ENCODE measurements at regions not wholly inside any gene's neighbourhood (a gene's known extent, or its start where the extent isn't known, plus 50 kb on each side); places are given as distances from the start of the nearest gene placed in this dataset.

DNA sequence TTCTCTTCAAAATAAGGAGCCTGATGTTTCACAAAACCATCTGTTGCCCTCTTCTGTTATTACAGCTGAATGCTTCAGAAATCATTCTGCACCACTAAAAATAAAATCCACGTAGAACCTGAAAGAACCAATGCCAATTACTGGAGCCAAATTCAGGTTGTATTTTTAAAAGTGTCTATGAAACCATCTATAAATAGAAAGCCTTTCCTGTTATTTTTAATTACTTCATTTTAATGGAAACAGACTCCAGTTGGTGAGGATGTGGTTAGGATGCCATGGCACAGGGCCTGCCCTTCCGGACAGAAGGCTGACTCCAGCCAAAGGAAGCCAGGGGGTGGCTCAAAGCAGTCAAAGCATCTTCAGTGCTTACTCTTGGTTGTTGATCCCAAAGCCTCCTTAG is 119.8 kb downstream of the TENT4A start:
- Histone ChIP-seq H3K4me2 (ENCODE audit: low read depth, low read length, poor library complexity, severe bottlenecking) (no peak overlapping the region), H3F3A (ENCODE audit: insufficient read depth) (no peaks in the 10 kb centered on the region), H3K27me3 (ENCODE audit: low read length) (no peaks in the 10 kb centered on the region), H3K27ac (ENCODE audit: low read depth, low read length) (no peak overlapping the region), H3K9me2 (replicated peaks; ENCODE audit: insufficient read depth, low read length) (no peaks in the 10 kb centered on the region), H3K79me2 (ENCODE audit: insufficient read depth, low read length) (no peaks in the 10 kb centered on the region), H3K4me3 (ENCODE audit: insufficient read depth, low read length, poor library complexity, severe bottlenecking) (no peak overlapping the region), H3K9ac (ENCODE audit: low read length) (no peak overlapping the region), H3K36me3 (ENCODE audit: low read length) (no peaks in the 10 kb centered on the region), H4K20me1 (ENCODE audit: low read depth, low read length) (no peaks in the 10 kb centered on the region), H3K9me3 (ENCODE audit: insufficient read depth, low read length) (no peaks in the 10 kb centered on the region), H2AFZ (ENCODE audit: low read depth, low read length, severe bottlenecking) (no peak overlapping the region)
- no peak for TF ChIP-seq CTCF (IDR thresholded peaks at IDR 0.05; ENCODE audit: insufficient read depth, low read length, poor library complexity, severe bottlenecking)
- no peak for TF ChIP-seq EZH2phosphoT487 (conservative IDR thresholded peaks at IDR 0.05; ENCODE audit: low read length)

DNA sequence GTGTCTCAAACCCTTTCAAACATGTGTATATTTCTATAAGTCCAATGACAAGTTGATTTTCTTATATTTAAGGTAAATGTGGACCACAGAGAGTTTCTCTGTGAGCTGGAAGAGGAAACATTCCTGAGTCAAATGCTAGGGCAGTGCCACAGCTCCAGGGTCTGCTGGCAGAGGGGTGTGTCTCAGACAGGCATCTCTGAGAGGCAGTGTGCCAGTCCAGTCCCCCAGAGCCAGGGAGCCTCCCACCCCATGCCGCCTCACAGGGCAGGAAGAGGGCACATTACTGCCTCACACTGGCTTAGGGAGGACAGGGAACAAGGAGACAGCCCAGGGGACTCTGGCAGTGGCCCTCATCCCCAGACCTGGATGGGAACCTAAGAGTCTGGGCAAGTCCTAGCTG is 120.2 kb downstream of the TENT4A start:
- Histone ChIP-seq H4K20me1 (ENCODE audit: low read depth, low read length) (no peaks in the 10 kb centered on the region), H2AFZ (ENCODE audit: low read depth, low read length, severe bottlenecking) (no peak overlapping the region), H3K27ac (ENCODE audit: low read depth, low read length) (no peak overlapping the region), H3K36me3 (ENCODE audit: low read length) (no peaks in the 10 kb centered on the region), H3K9ac (ENCODE audit: low read length) (no peak overlapping the region), H3K9me2 (replicated peaks; ENCODE audit: insufficient read depth, low read length) (no peaks in the 10 kb centered on the region), H3K9me3 (ENCODE audit: insufficient read depth, low read length) (no peaks in the 10 kb centered on the region), H3K4me2 (ENCODE audit: low read depth, low read length, poor library complexity, severe bottlenecking) (no peak overlapping the region), H3K27me3 (ENCODE audit: low read length) (no peaks in the 10 kb centered on the region), H3K79me2 (ENCODE audit: insufficient read depth, low read length) (no peaks in the 10 kb centered on the region), H3F3A (ENCODE audit: insufficient read depth) (no peaks in the 10 kb centered on the region), H3K4me3 (ENCODE audit: insufficient read depth, low read length, poor library complexity, severe bottlenecking) (no peak overlapping the region)
- TF ChIP-seq EZH2phosphoT487 (conservative IDR thresholded peaks at IDR 0.05; ENCODE audit: low read length) = no peak
- TF ChIP-seq CTCF (IDR thresholded peaks at IDR 0.05; ENCODE audit: insufficient read depth, low read length, poor library complexity, severe bottlenecking) = no peak

DNA sequence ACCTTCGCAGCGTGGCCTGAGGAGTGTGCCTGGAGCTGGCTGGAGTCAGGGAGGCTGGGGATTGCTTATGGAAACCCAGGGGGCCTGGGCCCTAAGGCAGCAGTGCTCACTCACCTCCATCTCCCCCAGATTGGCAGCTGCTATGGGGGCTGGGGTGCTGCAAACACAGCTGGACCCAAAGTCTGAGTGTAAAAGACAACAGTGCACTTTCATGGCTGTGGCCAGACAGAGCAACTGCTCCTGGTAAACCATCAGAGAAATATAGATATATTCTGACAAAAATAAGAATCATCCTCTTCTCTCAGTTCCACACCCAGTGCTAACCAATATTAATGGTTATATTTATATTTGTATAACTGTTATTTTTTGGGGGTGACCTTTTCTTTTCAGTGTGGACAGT is 123.9 kb downstream of the TENT4A start:
- no peaks in the 10 kb centered on the region for H3F3A ChIP-seq (ENCODE audit: insufficient read depth)
- H3K27ac ChIP-seq (ENCODE audit: low read depth, low read length) = no peak overlapping the region
- no peaks in the 10 kb centered on the region for H3K9me3 ChIP-seq (ENCODE audit: insufficient read depth, low read length)
- H3K4me2 ChIP-seq (ENCODE audit: low read depth, low read length, poor library complexity, severe bottlenecking) = no peak overlapping the region
- H2AFZ ChIP-seq (ENCODE audit: low read depth, low read length, severe bottlenecking) = no peak overlapping the region
- no peak for TF ChIP-seq EZH2phosphoT487 (conservative IDR thresholded peaks at IDR 0.05; ENCODE audit: low read length)
- no peak for TF ChIP-seq CTCF (IDR thresholded peaks at IDR 0.05; ENCODE audit: insufficient read depth, low read length, poor library complexity, severe bottlenecking)
- no peaks in the 10 kb centered on the region for H3K9me2 ChIP-seq (replicated peaks; ENCODE audit: insufficient read depth, low read length)
- no peak overlapping the region for H3K4me3 ChIP-seq (ENCODE audit: insufficient read depth, low read length, poor library complexity, severe bottlenecking)
- no peaks in the 10 kb centered on the region for H3K27me3 ChIP-seq (ENCODE audit: low read length)
- no peaks in the 10 kb centered on the region for H4K20me1 ChIP-seq (ENCODE audit: low read depth, low read length)
- H3K79me2 ChIP-seq (ENCODE audit: insufficient read depth, low read length) = no peaks in the 10 kb centered on the region
- no peak overlapping the region for H3K9ac ChIP-seq (ENCODE audit: low read length)
- H3K36me3 ChIP-seq (ENCODE audit: low read length) = no peaks in the 10 kb centered on the region

Data from SU-DHL-6 (cell line).